ENCODE measurements at regions not wholly inside any gene's neighbourhood (a gene's known extent, or its start where the extent isn't known, plus 50 kb on each side); places are given as distances from the start of the nearest gene placed in this dataset.

- TF ChIP-seq POLR2A (IDR thresholded peaks at IDR 0.05) = no peak
- no peak for TF ChIP-seq EP300 (IDR thresholded peaks at IDR 0.05)
- no peak for TF ChIP-seq CTCF (IDR thresholded peaks at IDR 0.05)
- TF ChIP-seq POLR2AphosphoS5 (IDR thresholded peaks at IDR 0.05) = no peak
- Histone ChIP-seq H3K27ac (no peak overlapping the region), H3K36me3 (no peaks in the 10 kb centered on the region), H3K9me3 (peaks cover 0 to 2% (median 0%) of the 10 kb centered on the region in 3 donors), H3K27me3 (no peaks in the 10 kb centered on the region), H3K4me1 (no peaks in the 10 kb centered on the region), H3K4me3 (no peak overlapping the region)
- 85% methylated on average over 4 of the region's 5 CpGs; no CpG with 5 or more reads in 1 of the 2 donors for WGBS, 2 donors (ENCODE audit: low coverage in 1 of 2)
- ATAC-seq = no peak
These were observed 249.6 kb upstream of the B3GAT1 start for GRCh38 chr11:134661660-134662059.

- no peak for ATAC-seq
- TF ChIP-seq POLR2AphosphoS5 (IDR thresholded peaks at IDR 0.05) (no peak), POLR2A (IDR thresholded peaks at IDR 0.05) (no peak), CTCF (IDR thresholded peaks at IDR 0.05) (no peak), EP300 (IDR thresholded peaks at IDR 0.05) (no peak)
- Histone ChIP-seq H3K9me3 (no peaks in the 10 kb centered on the region), H3K36me3 (no peaks in the 10 kb centered on the region), H3K4me1 (no peaks in the 10 kb centered on the region), H3K4me3 (no peak overlapping the region), H3K27ac (no peak overlapping the region), H3K27me3 (no peaks in the 10 kb centered on the region)
- 100% methylated on average over 1 of the region's 1 CpG; no CpG with 5 or more reads in 1 of the 2 donors for WGBS, 2 donors (ENCODE audit: low coverage in 1 of 2)
These were observed 248.4 kb upstream of the B3GAT1 start for GRCh38 chr11:134660416-134660815.

GRCh38 chr11:134659882-134660281, 247.8 kb upstream of the B3GAT1 start:
- H3K9me3 ChIP-seq = no peaks in the 10 kb centered on the region
- 88 to 94% methylated on average over 3 to 7 of the region's 8 CpGs for WGBS, 2 donors (ENCODE audit: low coverage in 1 of 2)
- no peaks in the 10 kb centered on the region for H3K4me1 ChIP-seq
- ATAC-seq = no peak
- TF ChIP-seq CTCF (IDR thresholded peaks at IDR 0.05) = no peak
- no peak for TF ChIP-seq EP300 (IDR thresholded peaks at IDR 0.05)
- TF ChIP-seq POLR2AphosphoS5 (IDR thresholded peaks at IDR 0.05) = no peak
- TF ChIP-seq POLR2A (IDR thresholded peaks at IDR 0.05) = no peak
- H3K27me3 ChIP-seq = no peaks in the 10 kb centered on the region
- H3K36me3 ChIP-seq = no peaks in the 10 kb centered on the region
- no peak overlapping the region for H3K4me3 ChIP-seq
- no peak overlapping the region for H3K27ac ChIP-seq

- no peak overlapping the region for H3K27ac ChIP-seq
- H3K9me3 ChIP-seq = no peaks in the 10 kb centered on the region
- H3K36me3 ChIP-seq = no peaks in the 10 kb centered on the region
- H3K27me3 ChIP-seq = peaks cover 4% of the 10 kb centered on the region
- no peaks in the 10 kb centered on the region for H3K4me1 ChIP-seq
- no peak for ATAC-seq
- TF ChIP-seq EP300 (IDR thresholded peaks at IDR 0.05) = no peak
- H3K4me3 ChIP-seq = no peak overlapping the region
- WGBS, 2 donors (ENCODE audit: low coverage in 1 of 2) = 60 to 77% methylated on average over 1 to 3 of the region's 4 CpGs
These were observed 246.6 kb upstream of the B3GAT1 start for GRCh38 chr11:134658481-134659225.

GRCh38 chr11:134657631-134658030, 245.6 kb upstream of the B3GAT1 start:
- Histone ChIP-seq H3K9me3 (no peaks in the 10 kb centered on the region), H3K4me1 (no peaks in the 10 kb centered on the region), H3K36me3 (no peaks in the 10 kb centered on the region), H3K27me3 (peaks cover 4% of the 10 kb centered on the region), H3K27ac (no peak overlapping the region), H3K4me3 (no peak overlapping the region)
- TF ChIP-seq POLR2A (IDR thresholded peaks at IDR 0.05) (no peak), CTCF (IDR thresholded peaks at IDR 0.05) (no peak)
- no peak for ATAC-seq
- no CpG with 5 or more reads among the region's 6 CpGs for WGBS, 2 donors (ENCODE audit: low coverage in 1 of 2)
